Natural killer cell (primary cell): ENCODE measurements at regions not wholly inside any gene's neighbourhood (a gene's known extent, or its start where the extent isn't known, plus 50 kb on each side); places are given as distances from the start of the nearest gene placed in this dataset.
"Not testable (repeated sequence)": the region's sequence is repeated elsewhere in the genome, so short reads cannot be mapped to it uniquely, and the experiment has no call there.

Experiments used
- ATAC-seq, 3 donors: fragments of 150-1000 bp in 2 of 3; fragments of 200-7000 bp in 1 of 3; cut with Tn5 transposase; 1 replicate in 1 of 3; 2 replicates in 2 of 3; pipeline ENCODE4 v1.10.0; 2021; ENCODE audit warnings: mild to moderate bottlenecking in 2 of 3, moderate library complexity in 2 of 3
- DNase-seq, 2 donors: peaks; one replicate each; pipeline versions ENCODE4 v3.0.0 to v3.0.0-alpha.2; 2013 to 2021; ENCODE audit warnings: mixed read lengths in 1 of 2
- H3K27ac ChIP-seq: one replicate; pipeline ENCODE4 v1.5.1; 2013; ENCODE audit warnings: mild to moderate bottlenecking, low read length
- H3K27me3 ChIP-seq: one replicate; pipeline ENCODE4 v1.6.1; 2013; ENCODE audit warnings: low read length; ENCODE audit not compliant: control insufficient read depth, insufficient read depth
- H3K36me3 ChIP-seq: one replicate; pipeline ENCODE4 v1.6.1; 2013; ENCODE audit warnings: low read length; ENCODE audit not compliant: control insufficient read depth, insufficient read depth
- H3K4me1 ChIP-seq: one replicate; pipeline ENCODE4 v1.6.1; 2013; ENCODE audit warnings: low read length; ENCODE audit not compliant: control insufficient read depth, insufficient read depth
- H3K4me3 ChIP-seq: one replicate; pipeline ENCODE4 v1.5.1; 2013; ENCODE audit warnings: low read length
- H3K9me3 ChIP-seq: one replicate; pipeline ENCODE4 v1.6.1; 2013; ENCODE audit warnings: low read length; ENCODE audit not compliant: control insufficient read depth, insufficient read depth
- H3K27ac Mint-ChIP-seq, 2 donors: one replicate each; pipeline ENCODE4 v1.8.0; 2022; ENCODE audit warnings: mild to moderate bottlenecking in 2 of 2, mixed read lengths in 2 of 2, moderate library complexity in 1 of 2
- H3K27me3 Mint-ChIP-seq, 2 donors: one replicate each; pipeline ENCODE4 v1.8.0; 2022; ENCODE audit warnings: low read depth in 2 of 2, mixed read lengths in 2 of 2
- H3K36me3 Mint-ChIP-seq: one replicate; pipeline ENCODE4 v1.8.0; 2022; ENCODE audit warnings: mixed read lengths
- H3K4me1 Mint-ChIP-seq, 2 donors: one replicate each; pipeline ENCODE4 v1.8.0; 2022; ENCODE audit warnings: mixed read lengths in 2 of 2
- H3K4me3 Mint-ChIP-seq: one replicate; pipeline ENCODE4 v1.8.0; 2022; ENCODE audit warnings: mild to moderate bottlenecking, moderate library complexity, mixed read lengths
- H3K9me3 Mint-ChIP-seq, 2 donors: one replicate each; pipeline ENCODE4 v1.8.0; 2022; ENCODE audit warnings: mixed read lengths in 2 of 2
- WGBS: methylation state at CpG from one replicate; pipeline ENCODE4 v1.1.7; 2013; ENCODE audit warnings: missing lambda C conversion rate; ENCODE audit not compliant: insufficient coverage; 5-methylcytosine and 5-hydroxymethylcytosine counted together
- intact Hi-C: fragments of 100-400 bp; cut with micrococcal nuclease; formaldehyde crosslinking; loops from one replicate; pipeline ENCODE4 v1.14.2; 2022
- TF ChIP-seq, protein P1 (sequence below): fragments of 200-600 bp; IDR thresholded peaks from one replicate; pipeline ENCODE4 v1.8.0; 2022; ENCODE audit warnings: antibody characterized with exemption

DNA sequence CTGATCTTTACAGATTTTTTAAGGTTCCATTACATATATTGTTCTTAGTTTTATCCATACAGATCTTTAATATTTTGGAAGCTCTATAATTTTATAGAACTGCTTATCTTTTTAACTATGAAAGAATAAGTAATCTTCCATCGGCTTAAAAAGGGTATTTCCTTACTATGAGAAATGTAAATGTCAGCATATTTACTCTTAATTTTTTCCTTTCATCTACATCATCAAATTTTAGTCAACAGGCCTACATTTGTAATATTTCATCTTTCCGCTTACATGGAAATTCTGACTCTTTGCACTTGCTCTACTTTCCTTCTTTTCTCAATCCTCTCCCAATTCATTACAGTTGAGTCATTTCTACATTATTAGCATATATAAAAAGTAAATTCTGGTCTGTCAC, 111.3 kb upstream of the GOLGA6L6 start:
- H3K4me1 Mint-ChIP-seq: no peaks in the 10 kb centered on the region
- Histone ChIP-seq H3K4me3 (no peak overlapping the region), H3K9me3 (no peaks in the 10 kb centered on the region), H3K4me1 (no peaks in the 10 kb centered on the region), H3K27me3 (peaks cover 5% of the 10 kb centered on the region), H3K27ac (no peak overlapping the region), H3K36me3 (no peaks in the 10 kb centered on the region)
- TF ChIP-seq, protein P1, sequence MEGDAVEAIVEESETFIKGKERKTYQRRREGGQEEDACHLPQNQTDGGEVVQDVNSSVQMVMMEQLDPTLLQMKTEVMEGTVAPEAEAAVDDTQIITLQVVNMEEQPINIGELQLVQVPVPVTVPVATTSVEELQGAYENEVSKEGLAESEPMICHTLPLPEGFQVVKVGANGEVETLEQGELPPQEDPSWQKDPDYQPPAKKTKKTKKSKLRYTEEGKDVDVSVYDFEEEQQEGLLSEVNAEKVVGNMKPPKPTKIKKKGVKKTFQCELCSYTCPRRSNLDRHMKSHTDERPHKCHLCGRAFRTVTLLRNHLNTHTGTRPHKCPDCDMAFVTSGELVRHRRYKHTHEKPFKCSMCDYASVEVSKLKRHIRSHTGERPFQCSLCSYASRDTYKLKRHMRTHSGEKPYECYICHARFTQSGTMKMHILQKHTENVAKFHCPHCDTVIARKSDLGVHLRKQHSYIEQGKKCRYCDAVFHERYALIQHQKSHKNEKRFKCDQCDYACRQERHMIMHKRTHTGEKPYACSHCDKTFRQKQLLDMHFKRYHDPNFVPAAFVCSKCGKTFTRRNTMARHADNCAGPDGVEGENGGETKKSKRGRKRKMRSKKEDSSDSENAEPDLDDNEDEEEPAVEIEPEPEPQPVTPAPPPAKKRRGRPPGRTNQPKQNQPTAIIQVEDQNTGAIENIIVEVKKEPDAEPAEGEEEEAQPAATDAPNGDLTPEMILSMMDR: no peak
- no peak overlapping the region for H3K4me3 Mint-ChIP-seq
- no peak overlapping the region for H3K27ac Mint-ChIP-seq
- intact Hi-C loops: no loop called here
- no peak for ATAC-seq
- DNase-seq: no peak
- no peaks in the 10 kb centered on the region for H3K36me3 Mint-ChIP-seq
- no peaks in the 10 kb centered on the region for H3K27me3 Mint-ChIP-seq
- no peaks in the 10 kb centered on the region for H3K9me3 Mint-ChIP-seq
- 92% methylated on average over 2 of the region's 2 CpGs for WGBS

GRCh38 chr15:20648402-20648975, 106.9 kb upstream of the GOLGA6L6 start:
- peaks cover 11% of the 10 kb centered on the region for H3K4me1 ChIP-seq
- H3K9me3 Mint-ChIP-seq, ATAC-seq, DNase-seq, H3K9me3 ChIP-seq, H3K4me3 ChIP-seq, H3K27ac Mint-ChIP-seq, H3K27me3 Mint-ChIP-seq, H3K4me1 Mint-ChIP-seq, H3K27me3 ChIP-seq, H3K27ac ChIP-seq, H3K36me3 ChIP-seq, intact Hi-C loops, H3K4me3 Mint-ChIP-seq, H3K36me3 Mint-ChIP-seq: not testable (repeated sequence)
- 91% methylated on average over 6 of the region's 6 CpGs for WGBS

DNA sequence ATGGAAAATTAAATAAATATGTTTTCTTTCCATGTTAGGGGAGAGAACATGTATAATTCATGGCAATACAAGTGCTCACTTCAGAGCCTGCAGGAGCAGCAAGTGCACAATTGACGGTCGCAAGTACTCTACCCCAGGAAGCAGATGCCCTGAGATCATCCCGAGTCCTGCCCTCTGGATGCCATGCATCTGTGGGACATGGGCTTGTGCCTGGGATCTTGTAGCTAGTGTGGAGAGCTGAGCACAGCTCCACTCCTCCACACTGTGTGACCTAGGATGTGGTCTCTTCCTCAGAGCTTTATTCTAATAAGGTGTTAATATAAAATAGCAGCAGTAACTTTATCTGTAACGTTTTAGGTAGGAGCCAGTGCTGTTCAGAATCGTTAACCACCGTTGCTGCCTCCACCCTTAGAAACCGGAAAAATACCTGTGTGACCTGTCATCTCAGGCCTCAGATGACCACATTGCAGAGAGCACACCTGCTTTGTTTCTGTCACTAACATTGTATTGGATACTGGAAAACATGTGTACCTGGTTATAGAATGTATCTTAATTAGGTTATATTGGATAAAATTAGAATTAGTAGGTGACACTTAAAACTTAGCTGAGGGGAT, 105.0 kb upstream of the GOLGA6L6 start:
- no peaks in the 10 kb centered on the region for H3K9me3 Mint-ChIP-seq
- peak in 1 of 3 donors; percentile 38 for ATAC-seq

DNA sequence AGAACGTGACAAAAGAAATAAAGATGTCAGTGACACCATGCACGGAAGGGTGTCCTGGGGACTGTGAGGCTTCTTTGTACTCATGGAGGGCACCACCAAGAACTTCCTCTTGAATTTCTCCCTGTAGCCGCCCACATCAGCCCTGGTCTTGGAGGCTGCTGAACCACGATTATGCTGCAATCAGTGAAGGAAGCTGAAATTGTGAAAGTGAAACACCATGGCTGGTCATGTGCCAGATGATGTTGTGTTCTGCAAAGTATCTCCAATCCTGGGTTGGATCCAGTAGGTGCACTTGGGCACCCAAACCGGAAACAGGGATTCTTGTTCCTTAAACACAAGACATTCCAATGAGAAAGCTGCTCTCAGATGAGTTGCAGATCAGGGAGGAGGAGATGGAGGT, 104.4 kb upstream of the GOLGA6L6 start:
- H3K27ac Mint-ChIP-seq: no peak overlapping the region
- TF ChIP-seq, protein P1: no peak
- H3K4me3 ChIP-seq: no peak overlapping the region
- H3K27me3 ChIP-seq: no peaks in the 10 kb centered on the region
- no peaks in the 10 kb centered on the region for H3K27me3 Mint-ChIP-seq
- H3K4me1 ChIP-seq: peaks cover 11% of the 10 kb centered on the region
- 21% methylated on average over 5 of the region's 5 CpGs for WGBS
- H3K9me3 ChIP-seq: no peaks in the 10 kb centered on the region
- H3K27ac ChIP-seq: peak overlapping the region; percentile 4
- ATAC-seq (peak; percentile 52 to 92 (median 90)), DNase-seq (peak; percentile 46 to 59)
- intact Hi-C loops: loop anchor here (1.0 kb wide), 1 partner anchor 10 kb away; no protein-coding TSS in a partner anchor
- H3K4me3 Mint-ChIP-seq: no peak overlapping the region
- H3K36me3 ChIP-seq: no peaks in the 10 kb centered on the region
- no peaks in the 10 kb centered on the region for H3K36me3 Mint-ChIP-seq
- H3K9me3 Mint-ChIP-seq: no peaks in the 10 kb centered on the region
- peaks cover 2% of the 10 kb centered on the region in 2 donors for H3K4me1 Mint-ChIP-seq

More for the DNA sequence above, 105.0 kb upstream of the GOLGA6L6 start:
- Histone ChIP-seq H3K9me3 (no peaks in the 10 kb centered on the region), H3K4me3 (no peak overlapping the region), H3K4me1 (peaks cover 11% of the 10 kb centered on the region), H3K36me3 (no peaks in the 10 kb centered on the region), H3K27me3 (no peaks in the 10 kb centered on the region), H3K27ac (no peak overlapping the region)
- Mint-ChIP-seq H3K27me3 (no peaks in the 10 kb centered on the region), H3K4me1 (no peaks in the 10 kb centered on the region), H3K4me3 (no peak overlapping the region), H3K27ac (no peak overlapping the region), H3K36me3 (no peaks in the 10 kb centered on the region)
- DNase-seq: peak in 1 of 2 donors; percentile 18
- TF ChIP-seq, protein P1: no peak
- 88% methylated on average over 7 of the region's 7 CpGs for WGBS
- intact Hi-C loops: loop anchor here (1.0 kb wide), 1 partner anchor 10 kb away; no protein-coding TSS in a partner anchor
